ENCODE measurements at regions not wholly inside any gene's neighbourhood (a gene's known extent, or its start where the extent isn't known, plus 50 kb on each side); places are given as distances from the start of the nearest gene placed in this dataset.

- TF ChIP-seq USF2 (CRISPR knock-in tag; IDR thresholded peaks at IDR 0.05) (no peak), FOXJ3 (CRISPR knock-in tag; IDR thresholded peaks at IDR 0.05; ENCODE audit: borderline replicate concordance) (no peak), NR3C1 (CRISPR knock-in tag; conservative IDR thresholded peaks at IDR 0.05; ENCODE audit: low read depth) (no peak), TEAD4 (CRISPR knock-in tag; IDR thresholded peaks at IDR 0.05) (no peak), ESRRA (CRISPR knock-in tag; IDR thresholded peaks at IDR 0.05; ENCODE audit: borderline replicate concordance) (no peak), CTCF (IDR thresholded peaks at IDR 0.05) (no peak), CREB1 (CRISPR knock-in tag; IDR thresholded peaks at IDR 0.05) (no peak), GABPB1 (CRISPR knock-in tag; IDR thresholded peaks at IDR 0.05) (no peak), CDX4 (CRISPR knock-in tag; IDR thresholded peaks at IDR 0.05; ENCODE audit: borderline replicate concordance) (no peak), JUN (CRISPR knock-in tag; IDR thresholded peaks at IDR 0.05) (no peak)
These were observed 536.9 kb upstream of the FAM174A start for GRCh38 chr5:99998319-99998718.

Measured in WTC11 (cell line).